ENCODE measurements at regions not wholly inside any gene's neighbourhood (a gene's known extent, or its start where the extent isn't known, plus 50 kb on each side); places are given as distances from the start of the nearest gene placed in this dataset.

- TF ChIP-seq, protein P1, sequence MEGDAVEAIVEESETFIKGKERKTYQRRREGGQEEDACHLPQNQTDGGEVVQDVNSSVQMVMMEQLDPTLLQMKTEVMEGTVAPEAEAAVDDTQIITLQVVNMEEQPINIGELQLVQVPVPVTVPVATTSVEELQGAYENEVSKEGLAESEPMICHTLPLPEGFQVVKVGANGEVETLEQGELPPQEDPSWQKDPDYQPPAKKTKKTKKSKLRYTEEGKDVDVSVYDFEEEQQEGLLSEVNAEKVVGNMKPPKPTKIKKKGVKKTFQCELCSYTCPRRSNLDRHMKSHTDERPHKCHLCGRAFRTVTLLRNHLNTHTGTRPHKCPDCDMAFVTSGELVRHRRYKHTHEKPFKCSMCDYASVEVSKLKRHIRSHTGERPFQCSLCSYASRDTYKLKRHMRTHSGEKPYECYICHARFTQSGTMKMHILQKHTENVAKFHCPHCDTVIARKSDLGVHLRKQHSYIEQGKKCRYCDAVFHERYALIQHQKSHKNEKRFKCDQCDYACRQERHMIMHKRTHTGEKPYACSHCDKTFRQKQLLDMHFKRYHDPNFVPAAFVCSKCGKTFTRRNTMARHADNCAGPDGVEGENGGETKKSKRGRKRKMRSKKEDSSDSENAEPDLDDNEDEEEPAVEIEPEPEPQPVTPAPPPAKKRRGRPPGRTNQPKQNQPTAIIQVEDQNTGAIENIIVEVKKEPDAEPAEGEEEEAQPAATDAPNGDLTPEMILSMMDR (IDR thresholded peaks at IDR 0.05), result no peak
Observed at GRCh38 chr4:105059337-105059736, 87.3 kb upstream of the TET2 start.

GRCh38 chr4:105060628-105061027 is 86.0 kb upstream of the TET2 start:
- TF ChIP-seq, protein P1 (IDR thresholded peaks at IDR 0.05), result no peak

DNA sequence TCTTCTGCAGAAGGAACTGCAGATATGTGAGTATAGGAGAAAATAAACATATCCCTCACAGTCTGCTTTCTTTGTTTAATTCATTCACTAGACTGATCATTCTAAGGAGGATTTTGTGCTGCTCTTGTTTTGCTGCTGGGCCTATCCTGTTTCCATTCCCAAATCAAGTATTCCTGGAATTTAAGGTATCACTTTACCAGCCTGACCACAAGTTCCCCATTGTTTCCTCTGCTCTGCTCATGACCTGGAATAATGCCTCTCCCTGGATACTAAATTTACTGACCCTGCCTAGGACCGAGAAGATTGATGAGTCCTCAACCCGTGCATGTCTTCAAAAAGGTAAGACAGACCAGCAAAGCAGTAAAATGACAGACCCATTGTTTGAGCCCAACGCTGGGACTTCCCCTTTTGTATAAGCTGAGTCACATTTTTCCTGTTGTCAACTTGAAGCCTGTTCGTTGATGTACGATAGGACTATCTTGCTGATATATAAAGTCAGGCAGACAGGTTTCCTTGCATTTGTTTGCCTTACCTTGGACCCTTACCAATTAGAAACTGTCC is 85.5 kb upstream of the TET2 start:
- TF ChIP-seq, protein P1 (IDR thresholded peaks at IDR 0.05), result no peak

DNA sequence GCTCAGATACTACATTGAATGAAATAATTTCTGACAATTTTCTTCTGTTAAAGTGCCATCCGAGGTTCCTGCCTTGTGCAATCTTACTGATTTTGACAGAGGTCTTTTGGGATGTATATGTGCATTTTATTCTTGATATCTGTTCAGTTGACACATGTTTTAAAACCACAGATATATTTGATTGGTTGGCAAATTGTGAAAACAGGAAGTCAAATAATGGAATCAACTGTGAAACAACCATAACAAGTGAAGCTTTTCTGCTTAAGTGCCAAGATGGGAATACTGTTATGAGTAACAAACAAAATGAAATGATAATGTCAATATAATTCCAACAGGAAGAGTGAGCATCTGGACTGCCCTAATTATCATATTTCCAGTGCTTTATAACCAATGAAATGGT is 84.9 kb upstream of the TET2 start:
- TF ChIP-seq, protein P1 (IDR thresholded peaks at IDR 0.05), result no peak

DNA sequence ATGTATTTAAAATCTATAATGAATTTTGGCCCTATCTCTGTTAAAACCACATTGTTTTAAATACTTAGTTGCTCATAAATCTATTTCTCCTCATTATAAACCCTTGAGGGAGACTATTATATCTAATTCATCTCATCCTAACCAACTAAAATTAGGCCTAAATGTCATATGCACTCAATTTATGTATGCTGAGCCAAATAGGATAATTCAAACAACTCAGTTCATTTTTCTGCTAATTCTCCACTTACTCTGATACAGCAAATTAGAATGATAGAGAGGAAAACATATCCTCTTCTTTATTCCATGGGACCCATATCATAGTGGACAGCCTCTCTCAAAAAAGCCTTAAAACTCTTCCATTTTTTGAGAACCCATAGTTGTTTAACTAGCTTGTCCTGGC is 80.3 kb upstream of the TET2 start:
- TF ChIP-seq, protein P1 (IDR thresholded peaks at IDR 0.05), result no peak

GRCh38 chr4:105067431-105067830 is 79.2 kb upstream of the TET2 start:
- TF ChIP-seq, protein P1 (IDR thresholded peaks at IDR 0.05), result no peak

DNA sequence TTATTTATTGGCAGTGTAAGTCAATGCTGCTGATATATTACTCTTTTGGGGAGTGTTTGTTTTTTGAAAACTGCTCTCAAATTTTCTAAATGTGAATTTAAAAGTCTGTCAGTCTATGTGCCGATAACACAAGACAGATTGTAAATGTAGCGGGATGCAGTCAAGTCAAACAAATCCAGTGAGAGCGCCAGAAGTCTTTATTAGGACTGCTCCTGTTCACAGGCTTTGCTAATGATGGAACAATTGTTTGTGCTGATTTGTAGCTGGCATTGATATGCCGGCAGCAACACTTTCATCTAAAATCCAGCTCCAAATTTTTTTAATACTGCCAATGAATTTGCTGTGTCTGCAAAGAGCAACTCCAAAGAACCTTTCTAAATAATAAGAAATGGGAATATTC is 78.7 kb upstream of the TET2 start:
- TF ChIP-seq, protein P1 (IDR thresholded peaks at IDR 0.05), result no peak

DNA sequence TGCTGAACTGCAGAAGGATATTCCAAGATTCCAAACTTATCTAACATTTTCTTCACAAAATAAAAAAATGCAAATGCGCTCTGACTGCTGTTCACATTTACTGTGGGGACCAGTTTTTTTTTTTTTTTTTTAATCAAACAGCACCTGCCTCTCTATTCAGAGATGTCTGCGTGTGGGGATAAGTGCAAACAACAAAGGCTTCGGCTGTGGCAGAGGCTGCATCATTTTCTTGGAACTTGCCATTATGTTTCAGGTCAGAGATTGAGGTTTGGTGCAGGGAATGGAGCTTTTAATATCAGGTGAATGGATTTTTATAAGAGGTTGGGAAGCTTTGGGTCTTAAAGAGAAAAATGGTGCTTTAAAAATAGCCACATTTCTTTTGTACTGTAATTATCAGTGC is 78.2 kb upstream of the TET2 start:
- TF ChIP-seq, protein P1 (IDR thresholded peaks at IDR 0.05), result no peak
